GM18507 (cell line): ENCODE measurements at regions not wholly inside any gene's neighbourhood (a gene's known extent, or its start where the extent isn't known, plus 50 kb on each side); places are given as distances from the start of the nearest gene placed in this dataset.
"Not testable (repeated sequence)": the region's sequence is repeated elsewhere in the genome, so short reads cannot be mapped to it uniquely, and the experiment has no call there.

Experiments used
- DNase-seq: peaks from one replicate; pipeline ENCODE4 v3.0.0; 2011; ENCODE audit warnings: low read depth; ENCODE audit not compliant: insufficient read length; ENCODE audit errors: extremely low spot score
- FAIRE-seq: peaks from 2 replicates; lab custom pipeline; 2011; peaks lifted over from hg19 to GRCh38; lab: Jason Lieb, UNC

GRCh38 chr12:60539592-60539991, 943.8 kb downstream of the SLC16A7 start:
- no peak for FAIRE-seq
- no peak for DNase-seq

DNA sequence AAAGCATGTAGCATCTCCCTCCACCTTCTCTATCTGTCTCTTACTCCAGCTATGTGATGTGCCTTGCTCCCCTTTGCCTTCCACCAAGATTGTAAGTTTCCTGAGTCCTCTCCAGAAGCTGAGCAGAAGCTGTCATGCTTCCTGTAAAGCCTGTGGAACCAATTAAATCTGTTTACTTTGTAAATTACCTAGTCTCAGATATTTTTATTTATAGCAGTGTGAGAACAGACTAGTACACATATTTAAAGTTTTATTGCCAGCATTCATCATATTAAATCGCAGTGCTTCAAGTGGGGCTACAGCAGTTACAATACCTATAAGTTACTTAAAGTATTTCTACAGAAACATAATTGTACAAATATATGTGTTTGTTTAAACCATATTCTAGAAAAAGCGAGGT, 973.1 kb downstream of the SLC16A7 start:
- DNase-seq, result no peak
- no peak for FAIRE-seq

DNA sequence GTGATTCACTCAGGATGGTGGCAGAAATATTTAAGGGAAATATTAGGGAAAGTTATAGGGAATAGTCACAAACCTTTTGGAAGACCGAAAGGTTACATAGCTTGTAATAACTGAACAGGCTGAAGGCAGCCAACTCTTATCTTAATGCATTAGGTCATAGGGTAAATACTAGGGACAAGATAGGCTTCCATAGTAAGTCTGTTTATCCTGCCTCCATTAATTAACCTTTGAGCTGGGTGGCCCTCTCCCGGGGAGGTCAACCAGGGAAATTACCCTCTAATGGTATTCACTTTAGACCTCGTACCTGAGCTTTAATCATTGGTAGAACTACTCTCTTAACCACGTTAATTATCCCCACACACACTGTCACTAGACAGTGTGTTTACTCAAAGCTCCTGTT, 981.8 kb downstream of the SLC16A7 start:
- FAIRE-seq, result no peak
- DNase-seq, result no peak

DNA sequence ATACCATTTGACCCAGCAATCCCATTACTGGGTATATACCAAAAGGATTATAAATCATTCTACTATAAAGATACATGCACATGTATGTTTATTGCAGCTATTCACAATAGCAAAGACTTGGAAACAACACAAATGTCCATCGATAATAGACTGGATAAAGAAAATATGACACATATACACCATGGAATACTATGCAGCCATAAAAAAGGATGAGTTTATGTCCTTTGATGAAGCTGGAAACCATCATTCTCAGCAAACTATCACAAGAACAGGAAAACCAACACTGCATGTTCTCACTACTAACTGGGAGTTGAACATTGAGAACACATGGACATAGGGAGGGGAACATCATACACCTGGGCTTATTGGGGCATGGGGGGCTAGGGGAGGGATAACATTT, 991.8 kb downstream of the SLC16A7 start:
- FAIRE-seq, DNase-seq: not testable (repeated sequence)

GRCh38 chr12:60594035-60594711, 998.3 kb downstream of the SLC16A7 start:
- no peak for DNase-seq
- no peak for FAIRE-seq

DNA sequence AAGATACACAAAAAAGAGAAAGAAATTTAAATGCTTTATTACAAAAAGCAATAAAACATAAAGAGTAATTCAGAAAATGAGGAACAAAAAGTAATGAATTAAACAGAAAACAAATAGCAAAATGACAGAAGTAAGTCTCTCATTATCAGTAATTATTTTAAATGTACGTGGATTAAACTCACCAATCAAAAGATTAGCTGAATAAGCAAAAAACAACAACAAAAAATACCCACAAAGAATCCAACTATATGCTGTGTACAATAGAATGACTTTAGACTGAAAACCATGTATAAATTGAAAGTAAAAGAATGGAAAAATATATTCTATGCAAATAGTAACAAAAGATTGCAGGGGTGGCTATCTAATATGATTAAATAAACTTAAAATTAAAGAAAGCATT, 1006.8 kb downstream of the SLC16A7 start:
- DNase-seq (no peak), FAIRE-seq (no peak)

- not testable (repeated sequence) for DNase-seq, FAIRE-seq
Observed at GRCh38 chr12:60603475-60603874, 1007.6 kb downstream of the SLC16A7 start.

DNA sequence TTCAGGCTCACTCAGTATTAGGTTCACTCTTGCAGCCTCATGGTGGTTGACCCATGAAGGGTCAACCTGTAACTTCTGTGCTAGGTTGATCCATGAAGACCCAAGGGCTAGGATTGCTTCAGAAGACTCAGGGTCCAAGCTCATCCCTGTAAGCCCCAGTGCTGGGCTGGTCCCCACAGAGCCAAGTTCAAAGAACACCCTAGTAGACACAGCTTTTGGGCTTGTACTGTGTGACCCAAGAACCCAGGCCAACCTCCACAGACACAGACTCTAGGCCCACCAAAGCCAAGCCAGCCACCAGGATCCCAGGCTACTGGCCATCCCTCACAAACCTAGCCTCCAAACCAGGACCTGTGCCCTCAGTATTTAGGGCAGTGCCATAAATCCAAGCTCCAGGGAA, 1020.6 kb downstream of the SLC16A7 start:
- no peak for FAIRE-seq

DNA sequence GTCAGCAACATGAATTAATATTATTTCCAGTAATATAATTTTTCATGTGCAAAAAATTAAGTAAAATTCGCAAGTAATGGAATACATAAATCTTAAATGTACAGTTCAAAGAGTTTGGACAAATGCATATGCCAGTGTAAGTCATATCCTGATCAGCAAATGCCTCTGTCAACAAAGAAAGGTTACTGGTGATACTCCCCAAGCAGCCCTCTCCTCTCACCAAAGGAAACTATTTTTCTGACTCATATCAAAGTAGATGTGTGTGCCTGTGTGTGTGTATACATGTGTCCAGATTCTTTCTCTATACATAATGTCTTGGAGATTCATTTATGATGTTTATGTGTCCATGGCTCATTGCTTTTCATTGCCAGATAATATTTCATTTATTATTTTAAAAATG, 1035.0 kb downstream of the SLC16A7 start:
- FAIRE-seq (no peak), DNase-seq (no peak)

More for the DNA sequence above, 1020.6 kb downstream of the SLC16A7 start:
- DNase-seq, result no peak

- FAIRE-seq (no peak), DNase-seq (no peak)
Observed at GRCh38 chr12:60644076-60644475, 1048.2 kb downstream of the SLC16A7 start.

DNA sequence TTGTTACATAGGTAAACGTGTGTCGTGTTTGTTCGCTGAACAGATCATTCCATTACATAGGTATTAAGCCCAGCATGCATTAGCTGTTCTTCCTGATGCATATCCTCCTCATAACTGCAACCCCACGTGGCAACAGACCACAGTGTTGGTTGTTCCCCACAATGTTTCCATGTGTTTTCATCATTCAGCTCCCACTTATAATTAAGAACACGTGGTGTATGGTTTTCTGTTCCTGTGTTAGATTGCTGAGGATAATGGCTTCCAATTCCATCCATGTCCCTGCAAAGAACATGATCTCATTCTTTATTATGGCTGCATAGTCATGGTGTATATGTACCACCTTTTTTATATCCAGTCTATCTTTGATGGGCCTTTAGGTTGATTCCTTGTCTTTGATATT, 1071.1 kb downstream of the SLC16A7 start:
- FAIRE-seq (no peak), DNase-seq (no peak)

- DNase-seq (no peak), FAIRE-seq (no peak)
Observed at GRCh38 chr12:60672949-60673348, 1077.1 kb downstream of the SLC16A7 start.

GRCh38 chr12:60684988-60685655, 1089.3 kb downstream of the SLC16A7 start:
- DNase-seq, result no peak

DNA sequence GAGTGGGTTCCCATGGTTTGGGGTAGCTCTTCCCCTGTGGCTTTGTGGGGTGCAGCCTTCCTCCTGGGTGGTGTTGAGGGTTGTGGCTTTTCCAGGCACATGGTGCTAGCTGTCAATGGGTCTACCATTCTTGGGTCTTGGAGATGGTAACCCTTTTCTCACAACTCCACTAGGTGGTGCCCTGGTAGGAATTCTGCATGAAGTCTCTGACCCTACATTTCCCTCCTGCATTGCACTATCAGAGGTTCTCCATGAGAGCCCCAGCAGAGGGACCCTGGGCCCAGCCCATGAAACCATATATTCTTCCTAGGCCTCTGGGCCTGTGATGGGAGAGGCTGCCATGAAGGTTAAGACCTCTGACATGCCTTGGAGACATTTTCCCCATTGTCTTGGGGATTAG, 1093.3 kb downstream of the SLC16A7 start:
- FAIRE-seq, result no peak
- no peak for DNase-seq

More at GRCh38 chr12:60684988-60685655, 1089.3 kb downstream of the SLC16A7 start:
- FAIRE-seq, result no peak

GRCh38 chr12:60693019-60693626, 1097.3 kb downstream of the SLC16A7 start:
- DNase-seq (no peak), FAIRE-seq (no peak)

- FAIRE-seq (no peak), DNase-seq (no peak)
Observed at GRCh38 chr12:60704171-60704914, 1108.5 kb downstream of the SLC16A7 start.

DNA sequence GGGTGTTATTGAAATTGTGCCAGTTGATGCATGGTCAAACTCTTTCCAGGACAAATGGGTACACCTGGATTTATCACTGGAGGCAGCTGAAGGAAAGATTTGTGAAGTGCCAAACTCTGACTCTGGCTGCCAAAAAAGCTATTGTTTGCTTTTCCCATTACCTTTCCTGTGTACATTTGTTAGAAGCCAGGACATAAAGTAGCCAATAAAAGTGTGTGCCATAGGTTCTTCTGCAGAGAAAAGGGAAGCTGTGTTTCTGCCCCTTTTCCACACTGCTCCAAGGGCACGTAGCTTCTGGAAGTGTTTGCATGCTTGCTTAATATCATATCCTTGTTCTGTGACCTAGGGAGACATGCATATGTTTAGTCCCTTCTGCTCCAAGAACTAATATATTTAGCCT, 1114.4 kb downstream of the SLC16A7 start:
- DNase-seq, result no peak
- FAIRE-seq, result no peak

DNA sequence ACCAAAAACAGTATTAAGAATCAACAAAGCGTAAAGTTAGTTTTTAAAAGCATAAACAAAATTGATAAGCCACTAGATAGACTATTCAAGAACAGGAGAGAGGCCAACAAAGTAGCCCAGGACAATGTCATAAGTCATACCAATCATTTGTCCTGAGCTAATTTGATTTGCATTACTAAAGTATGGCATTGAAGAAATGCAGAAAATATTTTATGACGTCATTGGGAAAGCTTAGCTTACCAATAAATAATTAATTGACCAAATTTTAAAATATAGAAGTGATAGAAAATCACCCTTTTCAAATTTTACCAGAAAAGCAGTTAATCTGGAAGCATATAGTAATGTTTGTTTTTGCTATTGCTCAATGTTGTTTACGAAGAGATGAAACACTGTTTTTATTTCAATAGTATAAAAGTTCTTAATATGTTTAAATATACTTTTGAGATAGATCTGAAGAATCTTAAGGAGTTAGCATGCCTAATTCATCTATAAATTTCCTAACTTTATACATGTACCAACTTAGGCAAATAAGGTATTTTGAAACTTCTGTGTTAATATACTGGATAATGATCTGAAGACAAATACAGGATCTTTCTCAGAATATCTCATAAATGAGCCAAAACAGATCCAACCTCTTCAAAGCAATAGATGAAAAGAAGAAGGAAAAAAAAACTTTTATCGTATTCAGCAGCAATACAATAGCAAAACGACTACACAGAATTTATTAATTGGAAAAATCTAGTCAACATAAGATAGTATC, 1118.5 kb downstream of the SLC16A7 start:
- FAIRE-seq, result no peak

GRCh38 chr12:60724475-60724874, 1128.6 kb downstream of the SLC16A7 start:
- FAIRE-seq (no peak), DNase-seq (no peak)

More for the DNA sequence above, 1118.5 kb downstream of the SLC16A7 start:
- DNase-seq, result no peak
